GM23338 (cell line): ENCODE measurements at regions not wholly inside any gene's neighbourhood (a gene's known extent, or its start where the extent isn't known, plus 50 kb on each side); places are given as distances from the start of the nearest gene placed in this dataset.

Source experiments
- ATAC-seq: fragments of 200-7000 bp; cut with Tn5 transposase; 3 replicates; pipeline ENCODE4 v1.9.1; 2020
- DNase-seq: peaks from one replicate; pipeline ENCODE4 v3.0.0-alpha.2; 2015; ENCODE audit warnings: low spot score
- H2AFZ ChIP-seq: fragments of 200-600 bp; sonication (generic); 2 replicates; pipeline ENCODE4 v1.8.0; 2016; ENCODE audit warnings: antibody characterized with exemption, mild to moderate bottlenecking, moderate library complexity
- H3F3A ChIP-seq: fragments of 200-600 bp; sonication (generic); replicated peaks from 2 replicates; pipeline ENCODE4 v1.8.0; 2017; ENCODE audit warnings: antibody characterized with exemption, mixed run types, low read depth
- H3K27ac ChIP-seq: fragments of 200-600 bp; sonication (generic); 2 replicates; pipeline ENCODE4 v1.6.1; 2016; ENCODE audit warnings: low read depth
- H3K27me3 ChIP-seq: fragments of 200-600 bp; sonication (generic); 2 replicates; pipeline ENCODE4 v1.8.0; 2016; ENCODE audit warnings: mild to moderate bottlenecking, mixed run types, moderate library complexity; ENCODE audit not compliant: insufficient read depth
- H3K36me3 ChIP-seq: fragments of 200-600 bp; sonication (generic); 2 replicates; pipeline ENCODE4 v1.8.0; 2016; ENCODE audit warnings: mild to moderate bottlenecking; ENCODE audit not compliant: insufficient read depth
- H3K4me1 ChIP-seq: fragments of 200-600 bp; sonication (generic); 2 replicates; pipeline ENCODE4 v1.8.0; 2016; ENCODE audit warnings: mild to moderate bottlenecking, moderate library complexity; ENCODE audit not compliant: insufficient read depth
- H3K4me2 ChIP-seq: fragments of 200-600 bp; sonication (generic); 2 replicates; pipeline ENCODE4 v1.7.1; 2017; ENCODE audit warnings: mixed run types
- H3K4me3 ChIP-seq: fragments of 200-600 bp; sonication (generic); 2 replicates; pipeline ENCODE4 v1.6.1; 2016; ENCODE audit warnings: mixed run types
- H3K79me2 ChIP-seq: fragments of 200-600 bp; sonication (generic); replicated peaks from 2 replicates; pipeline ENCODE4 v1.8.0; 2017; ENCODE audit warnings: mild to moderate bottlenecking; ENCODE audit not compliant: insufficient read depth
- H3K9me2 ChIP-seq: fragments of 200-600 bp; sonication (generic); 2 replicates; pipeline ENCODE4 v1.8.0; 2017; ENCODE audit not compliant: insufficient read depth
- H4K20me1 ChIP-seq: fragments of 200-600 bp; sonication (generic); replicated peaks from 2 replicates; pipeline ENCODE4 v1.8.0; 2017; ENCODE audit warnings: mild to moderate bottlenecking; ENCODE audit not compliant: insufficient read depth
- H3K27ac Mint-ChIP-seq: 2 replicates; pipeline ENCODE4 v1.8.0; 2020; ENCODE audit warnings: inconsistent platforms, mild to moderate bottlenecking, moderate library complexity, mixed read lengths
- H3K27me3 Mint-ChIP-seq: 3 replicates; pipeline ENCODE4 v1.8.0; 2022; ENCODE audit warnings: low read depth, mild to moderate bottlenecking, moderate library complexity, mixed read lengths, inconsistent platforms; ENCODE audit not compliant: insufficient read depth, poor library complexity
- H3K36me3 Mint-ChIP-seq: 3 replicates; pipeline ENCODE4 v1.8.0; 2021; ENCODE audit warnings: low read depth, mild to moderate bottlenecking, inconsistent platforms, moderate library complexity, mixed read lengths
- H3K4me1 Mint-ChIP-seq: 3 replicates; pipeline ENCODE4 v1.8.0; 2020; ENCODE audit warnings: mild to moderate bottlenecking, inconsistent platforms, mixed read lengths
- H3K4me3 Mint-ChIP-seq: 3 replicates; pipeline ENCODE4 v1.8.0; 2021; ENCODE audit warnings: moderate library complexity, mild to moderate bottlenecking, inconsistent platforms, mixed read lengths
- H3K9me3 Mint-ChIP-seq: 3 replicates; pipeline ENCODE4 v1.8.0; 2020; ENCODE audit warnings: moderate library complexity, mild to moderate bottlenecking, inconsistent platforms, mixed read lengths
- CREB1 ChIP-seq: fragments of 250-450 bp; sonication (Bioruptor Pico); IDR thresholded peaks from 2 replicates; pipeline ENCODE4 v1.5.0; 2020; ENCODE audit warnings: low read depth, mild to moderate bottlenecking, moderate library complexity
- CTCF ChIP-seq, 2 experiments: fragments of 200-600 bp in 1 of 2; sonication (generic) in 1 of 2; conservative IDR thresholded peaks; 2 replicates each; pipeline versions ENCODE4 v1.5.1 to v1.6.1; 2016 to 2017; ENCODE audit warnings: antibody characterized with exemption in 2 of 2, low read depth in 2 of 2, mild to moderate bottlenecking in 2 of 2, moderate library complexity in 1 of 2
- ETS1 ChIP-seq: IDR thresholded peaks from 2 replicates; pipeline ENCODE4 v1.6.1; 2016; ENCODE audit warnings: antibody characterized with exemption
- EZH2 ChIP-seq: fragments of 200-600 bp; sonication (generic); IDR thresholded peaks from one replicate; pipeline ENCODE4 v1.8.0; 2017; ENCODE audit warnings: antibody characterized with exemption, mild to moderate bottlenecking, low read depth; ENCODE audit not compliant: unreplicated experiment
- EZH2phosphoT487 ChIP-seq: fragments of 200-600 bp; sonication (generic); IDR thresholded peaks from one replicate; pipeline ENCODE4 v1.8.1; 2018; ENCODE audit warnings: antibody characterized with exemption; ENCODE audit not compliant: unreplicated experiment
- JUNB ChIP-seq: IDR thresholded peaks from one replicate; pipeline ENCODE4 v1.6.1; 2016; ENCODE audit warnings: antibody characterized with exemption; ENCODE audit not compliant: unreplicated experiment
- NANOG ChIP-seq: IDR thresholded peaks from 2 replicates; pipeline ENCODE4 v1.6.1; 2016; ENCODE audit warnings: antibody characterized with exemption, borderline replicate concordance
- POLR2AphosphoS5 ChIP-seq: IDR thresholded peaks from 2 replicates; pipeline ENCODE4 v1.6.1; 2016; ENCODE audit warnings: antibody characterized with exemption, low read depth
- STAT1 ChIP-seq: IDR thresholded peaks from one replicate; pipeline ENCODE4 v1.6.1; 2016; ENCODE audit warnings: antibody characterized with exemption; ENCODE audit not compliant: unreplicated experiment
- ZNF114 ChIP-seq: fragments of 250-450 bp; sonication (Bioruptor Pico); IDR thresholded peaks from 2 replicates; pipeline ENCODE4 v1.5.0; 2020; ENCODE audit warnings: mild to moderate bottlenecking, moderate library complexity
- ZNF331 ChIP-seq: fragments of 250-450 bp; sonication (Bioruptor Pico); IDR thresholded peaks from 2 replicates; pipeline ENCODE4 v1.5.0; 2020; ENCODE audit warnings: low read depth, mild to moderate bottlenecking, moderate library complexity
- ZNF462 ChIP-seq: fragments of 250-450 bp; sonication (Bioruptor Pico); IDR thresholded peaks from 2 replicates; pipeline ENCODE4 v1.5.0; 2020; ENCODE audit warnings: mild to moderate bottlenecking, moderate library complexity
- TF ChIP-seq, protein P1 (sequence below): IDR thresholded peaks from one replicate; pipeline ENCODE4 v1.6.1; 2018; ENCODE audit warnings: antibody characterized with exemption; ENCODE audit not compliant: unreplicated experiment

- Mint-ChIP-seq H3K27me3 (peaks cover 10% of the 10 kb centered on the region), H3K27ac (no peak overlapping the region)
Measured at GRCh38 chr7:71015252-71015900, 116.6 kb upstream of the GALNT17 start.

More at GRCh38 chr7:71015252-71015900, 116.6 kb upstream of the GALNT17 start:
- no peaks in the 10 kb centered on the region; the same call in 1 of the 2 replicates for H3K9me2 ChIP-seq
- TF ChIP-seq CTCF (conservative IDR thresholded peaks at IDR 0.05; ENCODE audit: low read depth in 2 of 2), result no peak
- no peak for TF ChIP-seq ETS1
- TF ChIP-seq JUNB, result no peak
- TF ChIP-seq ZNF462, result no peak
- no peak for TF ChIP-seq ZNF114 (CRISPR knock-in tag)
- TF ChIP-seq CREB1 (CRISPR knock-in tag), result no peak
- no peak for TF ChIP-seq ZNF331 (CRISPR knock-in tag)
- TF ChIP-seq, protein P1, sequence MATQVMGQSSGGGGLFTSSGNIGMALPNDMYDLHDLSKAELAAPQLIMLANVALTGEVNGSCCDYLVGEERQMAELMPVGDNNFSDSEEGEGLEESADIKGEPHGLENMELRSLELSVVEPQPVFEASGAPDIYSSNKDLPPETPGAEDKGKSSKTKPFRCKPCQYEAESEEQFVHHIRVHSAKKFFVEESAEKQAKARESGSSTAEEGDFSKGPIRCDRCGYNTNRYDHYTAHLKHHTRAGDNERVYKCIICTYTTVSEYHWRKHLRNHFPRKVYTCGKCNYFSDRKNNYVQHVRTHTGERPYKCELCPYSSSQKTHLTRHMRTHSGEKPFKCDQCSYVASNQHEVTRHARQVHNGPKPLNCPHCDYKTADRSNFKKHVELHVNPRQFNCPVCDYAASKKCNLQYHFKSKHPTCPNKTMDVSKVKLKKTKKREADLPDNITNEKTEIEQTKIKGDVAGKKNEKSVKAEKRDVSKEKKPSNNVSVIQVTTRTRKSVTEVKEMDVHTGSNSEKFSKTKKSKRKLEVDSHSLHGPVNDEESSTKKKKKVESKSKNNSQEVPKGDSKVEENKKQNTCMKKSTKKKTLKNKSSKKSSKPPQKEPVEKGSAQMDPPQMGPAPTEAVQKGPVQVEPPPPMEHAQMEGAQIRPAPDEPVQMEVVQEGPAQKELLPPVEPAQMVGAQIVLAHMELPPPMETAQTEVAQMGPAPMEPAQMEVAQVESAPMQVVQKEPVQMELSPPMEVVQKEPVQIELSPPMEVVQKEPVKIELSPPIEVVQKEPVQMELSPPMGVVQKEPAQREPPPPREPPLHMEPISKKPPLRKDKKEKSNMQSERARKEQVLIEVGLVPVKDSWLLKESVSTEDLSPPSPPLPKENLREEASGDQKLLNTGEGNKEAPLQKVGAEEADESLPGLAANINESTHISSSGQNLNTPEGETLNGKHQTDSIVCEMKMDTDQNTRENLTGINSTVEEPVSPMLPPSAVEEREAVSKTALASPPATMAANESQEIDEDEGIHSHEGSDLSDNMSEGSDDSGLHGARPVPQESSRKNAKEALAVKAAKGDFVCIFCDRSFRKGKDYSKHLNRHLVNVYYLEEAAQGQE, result no peak
- TF ChIP-seq EZH2phosphoT487, result no peak
- TF ChIP-seq POLR2AphosphoS5, result no peak
- no peak for TF ChIP-seq NANOG
- TF ChIP-seq EZH2, result no peak
- TF ChIP-seq STAT1, result no peak
- H3K27me3 ChIP-seq, result no peaks in the 10 kb centered on the region
- no peaks in the 10 kb centered on the region for H3K36me3 Mint-ChIP-seq
- DNase-seq (no peak), ATAC-seq (no peak)
- H3F3A ChIP-seq, result no peaks in the 10 kb centered on the region
- 0 out of 2 replicates have a peak overlapping the region, but pooled peaks have one; percentile 38 for H2AFZ ChIP-seq
- no peak overlapping the region for H3K4me2 ChIP-seq
- H3K9me3 Mint-ChIP-seq, result no peaks in the 10 kb centered on the region; the same call in 2 of the 3 replicates
- H3K36me3 ChIP-seq, result no peaks in the 10 kb centered on the region
- H3K4me1 ChIP-seq, result no peaks in the 10 kb centered on the region
- no peak overlapping the region for H3K4me3 Mint-ChIP-seq
- H3K79me2 ChIP-seq, result no peaks in the 10 kb centered on the region
- no peak overlapping the region for H3K4me3 ChIP-seq
- H3K4me1 Mint-ChIP-seq, result no peaks in the 10 kb centered on the region; the same call in 2 of the 3 replicates
- no peaks in the 10 kb centered on the region for H4K20me1 ChIP-seq
- no peak overlapping the region for H3K27ac ChIP-seq
